ENCODE measurements at regions not wholly inside any gene's neighbourhood (a gene's known extent, or its start where the extent isn't known, plus 50 kb on each side); places are given as distances from the start of the nearest gene placed in this dataset.
"Not testable (repeated sequence)": the region's sequence is repeated elsewhere in the genome, so short reads cannot be mapped to it uniquely, and the experiment has no call there.

GRCh38 chrX:3550871-3551270, 162.6 kb downstream of the PRKX start:
- FAIRE-seq (no peak), DNase-seq (ENCODE audit: low spot score) (no peak)

GRCh38 chrX:3550160-3550751, 163.2 kb downstream of the PRKX start:
- FAIRE-seq (no peak), DNase-seq (ENCODE audit: low spot score) (no peak)

- peak; percentile 2 for DNase-seq (ENCODE audit: low spot score)
- FAIRE-seq: no peak
These were observed 164.0 kb downstream of the PRKX start for GRCh38 chrX:3549411-3549911.

GRCh38 chrX:3548765-3549391, 164.6 kb downstream of the PRKX start:
- DNase-seq (ENCODE audit: low spot score): peak; percentile 11
- no peak for FAIRE-seq

GRCh38 chrX:3545901-3546300, 167.5 kb downstream of the PRKX start:
- FAIRE-seq (no peak), DNase-seq (ENCODE audit: low spot score) (no peak)

- FAIRE-seq: no peak
- no peak for DNase-seq (ENCODE audit: low spot score)
These were observed 172.1 kb downstream of the PRKX start for GRCh38 chrX:3541336-3541735.

- no peak for FAIRE-seq
- DNase-seq (ENCODE audit: low spot score): no peak
These were observed 173.3 kb downstream of the PRKX start for GRCh38 chrX:3540105-3540504.

- FAIRE-seq (no peak), DNase-seq (ENCODE audit: low spot score) (no peak)
These were observed 180.8 kb downstream of the PRKX start for GRCh38 chrX:3532581-3533085.

- not testable (repeated sequence) for DNase-seq (ENCODE audit: low spot score); FAIRE-seq
These were observed 182.0 kb downstream of the PRKX start for GRCh38 chrX:3531435-3531834.

- FAIRE-seq: no peak
- no peak for DNase-seq (ENCODE audit: low spot score)
These were observed 183.1 kb upstream of the MXRA5 start for GRCh38 chrX:3529466-3530010.

- DNase-seq (ENCODE audit: low spot score): no peak
- FAIRE-seq: no peak
These were observed 181.4 kb upstream of the MXRA5 start for GRCh38 chrX:3527811-3528210.

- DNase-seq (ENCODE audit: low spot score) (no peak), FAIRE-seq (no peak)
These were observed 180.7 kb upstream of the MXRA5 start for GRCh38 chrX:3527166-3527565.

- FAIRE-seq (no peak), DNase-seq (ENCODE audit: low spot score) (no peak)
These were observed 180.3 kb upstream of the MXRA5 start for GRCh38 chrX:3526731-3527130.

GRCh38 chrX:3526071-3526470, 179.6 kb upstream of the MXRA5 start:
- no peak for DNase-seq (ENCODE audit: low spot score)
- FAIRE-seq: no peak

GRCh38 chrX:3522101-3522650, 175.7 kb upstream of the MXRA5 start:
- no peak for DNase-seq (ENCODE audit: low spot score)
- no peak for FAIRE-seq

- FAIRE-seq: no peak
- DNase-seq (ENCODE audit: low spot score): no peak
These were observed 174.9 kb upstream of the MXRA5 start for GRCh38 chrX:3521396-3521795.

GRCh38 chrX:3520982-3521381, 174.5 kb upstream of the MXRA5 start:
- DNase-seq (ENCODE audit: low spot score): no peak
- no peak for FAIRE-seq

- FAIRE-seq: no peak
- no peak for DNase-seq (ENCODE audit: low spot score)
These were observed 174.0 kb upstream of the MXRA5 start for GRCh38 chrX:3520458-3520857.

GRCh38 chrX:3519384-3519783, 172.9 kb upstream of the MXRA5 start:
- not testable (repeated sequence) for FAIRE-seq; DNase-seq (ENCODE audit: low spot score)

GRCh38 chrX:3518870-3519269, 172.4 kb upstream of the MXRA5 start:
- no peak for FAIRE-seq

GRCh38 chrX:3516051-3516541, 169.6 kb upstream of the MXRA5 start:
- DNase-seq (ENCODE audit: low spot score) (no peak), FAIRE-seq (no peak)

More at GRCh38 chrX:3518870-3519269, 172.4 kb upstream of the MXRA5 start:
- DNase-seq (ENCODE audit: low spot score): peak; percentile 70

GRCh38 chrX:3514996-3515395, 168.5 kb upstream of the MXRA5 start:
- FAIRE-seq: no peak

More at GRCh38 chrX:3514996-3515395, 168.5 kb upstream of the MXRA5 start:
- no peak for DNase-seq (ENCODE audit: low spot score)

Data from urothelium cell line (cell line).